ENCODE measurements at regions not wholly inside any gene's neighbourhood (a gene's known extent, or its start where the extent isn't known, plus 50 kb on each side); places are given as distances from the start of the nearest gene placed in this dataset.

DNA sequence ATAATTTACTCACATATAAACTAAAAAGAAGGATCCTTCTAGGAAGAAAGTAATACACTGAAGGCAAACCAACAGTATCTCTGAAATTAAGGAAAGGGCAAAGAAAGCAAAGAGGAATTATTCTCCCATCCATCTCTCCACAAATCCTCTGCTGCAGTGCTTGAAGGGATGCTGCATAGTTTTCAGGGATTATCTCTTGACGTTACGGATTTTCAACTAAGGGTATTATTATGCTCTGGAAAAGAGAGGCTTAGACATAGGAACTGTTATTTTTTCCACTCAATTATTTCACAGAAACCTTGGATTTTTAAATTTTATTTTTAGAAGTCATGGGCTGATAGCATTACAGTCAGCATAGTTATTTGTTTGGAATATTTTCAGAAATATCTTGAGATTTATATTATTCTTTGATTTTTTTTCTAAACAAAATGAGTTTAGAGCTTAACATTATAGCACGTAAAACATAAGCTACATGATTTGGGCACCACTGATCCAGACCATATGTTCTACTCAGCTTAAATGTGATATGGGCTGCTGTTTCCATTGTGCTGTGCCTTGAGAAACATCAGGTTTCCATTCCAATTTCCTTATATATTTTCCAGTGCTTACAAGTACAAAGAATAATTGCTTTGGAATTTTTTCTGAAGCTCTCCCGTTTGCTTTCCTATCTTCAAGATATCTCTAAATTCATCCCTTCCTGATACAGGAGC lies 57.9 kb upstream of the DCN start:
- H2AFZ ChIP-seq (ENCODE audit: low read depth): no peak overlapping the region
- H3K4me1 ChIP-seq (ENCODE audit: low read depth, poor library complexity, severe bottlenecking): no peaks in the 10 kb centered on the region
- H3K4me2 ChIP-seq: no peak overlapping the region
- H3K4me3 ChIP-seq (IDR thresholded peaks at IDR 0.05; ENCODE audit: insufficient read depth, low read depth, low read length): no peak overlapping the region
- H3K36me3 ChIP-seq (ENCODE audit: insufficient read depth): no peaks in the 10 kb centered on the region
- H4K20me1 ChIP-seq (ENCODE audit: insufficient read depth): no peaks in the 10 kb centered on the region
- no peaks in the 10 kb centered on the region for H3K27me3 ChIP-seq (ENCODE audit: insufficient read depth, low read depth)
- no peak overlapping the region for H3K9ac ChIP-seq
- no peak overlapping the region for H3K27ac ChIP-seq
- TF ChIP-seq, protein P1, sequence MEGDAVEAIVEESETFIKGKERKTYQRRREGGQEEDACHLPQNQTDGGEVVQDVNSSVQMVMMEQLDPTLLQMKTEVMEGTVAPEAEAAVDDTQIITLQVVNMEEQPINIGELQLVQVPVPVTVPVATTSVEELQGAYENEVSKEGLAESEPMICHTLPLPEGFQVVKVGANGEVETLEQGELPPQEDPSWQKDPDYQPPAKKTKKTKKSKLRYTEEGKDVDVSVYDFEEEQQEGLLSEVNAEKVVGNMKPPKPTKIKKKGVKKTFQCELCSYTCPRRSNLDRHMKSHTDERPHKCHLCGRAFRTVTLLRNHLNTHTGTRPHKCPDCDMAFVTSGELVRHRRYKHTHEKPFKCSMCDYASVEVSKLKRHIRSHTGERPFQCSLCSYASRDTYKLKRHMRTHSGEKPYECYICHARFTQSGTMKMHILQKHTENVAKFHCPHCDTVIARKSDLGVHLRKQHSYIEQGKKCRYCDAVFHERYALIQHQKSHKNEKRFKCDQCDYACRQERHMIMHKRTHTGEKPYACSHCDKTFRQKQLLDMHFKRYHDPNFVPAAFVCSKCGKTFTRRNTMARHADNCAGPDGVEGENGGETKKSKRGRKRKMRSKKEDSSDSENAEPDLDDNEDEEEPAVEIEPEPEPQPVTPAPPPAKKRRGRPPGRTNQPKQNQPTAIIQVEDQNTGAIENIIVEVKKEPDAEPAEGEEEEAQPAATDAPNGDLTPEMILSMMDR (conservative IDR thresholded peaks at IDR 0.05; ENCODE audit: low read depth, low read length): no peak
- H3K79me2 ChIP-seq (ENCODE audit: insufficient read depth, low read depth): no peaks in the 10 kb centered on the region

DNA sequence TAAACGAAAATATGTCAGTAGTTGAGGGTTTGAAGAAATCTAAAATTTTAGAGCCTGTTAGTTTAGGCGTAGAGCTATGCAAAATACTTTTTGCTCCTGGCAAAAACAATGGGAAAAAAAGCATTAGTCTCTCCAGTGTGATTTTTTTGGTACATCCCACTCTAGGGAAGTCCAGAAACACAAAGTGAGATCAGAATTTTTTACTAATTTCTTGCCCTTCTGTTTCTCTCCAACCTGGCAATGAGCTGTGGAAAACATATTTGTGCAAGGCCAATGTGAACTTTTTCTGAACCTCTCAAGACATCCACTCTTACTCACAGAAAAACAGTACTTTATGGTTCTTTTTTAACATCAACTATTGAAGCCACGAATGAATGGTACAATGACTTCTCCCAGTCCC lies 56.9 kb upstream of the DCN start:
- Histone ChIP-seq H3K36me3 (ENCODE audit: insufficient read depth) (no peaks in the 10 kb centered on the region), H2AFZ (ENCODE audit: low read depth) (no peak overlapping the region), H3K27ac (no peak overlapping the region), H3K4me2 (no peak overlapping the region), H3K27me3 (ENCODE audit: insufficient read depth, low read depth) (no peaks in the 10 kb centered on the region), H3K4me3 (IDR thresholded peaks at IDR 0.05; ENCODE audit: insufficient read depth, low read depth, low read length) (no peak overlapping the region), H3K9ac (no peak overlapping the region), H3K79me2 (ENCODE audit: insufficient read depth, low read depth) (no peaks in the 10 kb centered on the region), H3K4me1 (ENCODE audit: low read depth, poor library complexity, severe bottlenecking) (no peaks in the 10 kb centered on the region), H4K20me1 (ENCODE audit: insufficient read depth) (no peaks in the 10 kb centered on the region)
- TF ChIP-seq, protein P1 (conservative IDR thresholded peaks at IDR 0.05; ENCODE audit: low read depth, low read length): no peak

Data from KMS-11 (cell line).